Upper lobe of right lung (tissue), 1 donor: ENCODE measurements at regions not wholly inside any gene's neighbourhood (a gene's known extent, or its start where the extent isn't known, plus 50 kb on each side); places are given as distances from the start of the nearest gene placed in this dataset.

Experiments
- ATAC-seq: fragments of 200-7000 bp; cut with Tn5 transposase; one replicate; pipeline ENCODE4 v1.9.1; 2020; ENCODE audit warnings: mild to moderate bottlenecking, moderate library complexity
- DNase-seq: peaks from one replicate; pipeline ENCODE4 v3.0.0-alpha.2; 2020
- H3K27ac ChIP-seq: fragments of 200-600 bp; one replicate; pipeline ENCODE4 v1.8.0; 2022
- H3K27me3 ChIP-seq: fragments of 200-600 bp; one replicate; pipeline ENCODE4 v1.8.0; 2022; ENCODE audit warnings: mild to moderate bottlenecking
- H3K36me3 ChIP-seq: fragments of 200-600 bp; one replicate; pipeline ENCODE4 v1.8.0; 2022
- H3K4me1 ChIP-seq: fragments of 200-600 bp; one replicate; pipeline ENCODE4 v1.8.0; 2022
- H3K4me3 ChIP-seq: fragments of 200-600 bp; one replicate; pipeline ENCODE4 v1.8.0; 2022; ENCODE audit warnings: mild to moderate bottlenecking
- H3K9me3 ChIP-seq: fragments of 200-600 bp; one replicate; pipeline ENCODE4 v1.8.0; 2022
- CTCF ChIP-seq: fragments of 200-600 bp; IDR thresholded peaks from one replicate; pipeline ENCODE4 v1.8.0; 2022; ENCODE audit warnings: antibody characterized with exemption
- intact Hi-C: fragments of 100-400 bp; cut with DNase I; formaldehyde crosslinking; loops from one replicate; pipeline ENCODE4 v1.11.0; 2022
- donor health status: DM: no; HTN: yes; CAD: no; lungs with severe emphysema.

- peaks cover 4% of the 10 kb centered on the region for H3K9me3 ChIP-seq
- no peaks in the 10 kb centered on the region for H3K36me3 ChIP-seq
- ATAC-seq (no peak), DNase-seq (no peak)
- H3K27ac ChIP-seq = no peak overlapping the region
- no peaks in the 10 kb centered on the region for H3K4me1 ChIP-seq
- no peaks in the 10 kb centered on the region for H3K27me3 ChIP-seq
- no peak for TF ChIP-seq CTCF
- intact Hi-C loops = no loop called here
- no peak overlapping the region for H3K4me3 ChIP-seq
Measured at GRCh38 chr6:145161501-145161900, 573.8 kb downstream of the EPM2A start.

GRCh38 chr6:145169726-145170224, 565.5 kb downstream of the EPM2A start:
- H3K27ac ChIP-seq = no peak overlapping the region
- H3K9me3 ChIP-seq = no peaks in the 10 kb centered on the region
- H3K4me1 ChIP-seq = no peaks in the 10 kb centered on the region
- ATAC-seq (no peak), DNase-seq (no peak)
- intact Hi-C loops = no loop called here
- H3K27me3 ChIP-seq = no peaks in the 10 kb centered on the region
- TF ChIP-seq CTCF = no peak
- H3K36me3 ChIP-seq = no peaks in the 10 kb centered on the region
- H3K4me3 ChIP-seq = no peak overlapping the region

- TF ChIP-seq CTCF = no peak
- Histone ChIP-seq H3K9me3 (peaks cover 10% of the 10 kb centered on the region), H3K27me3 (no peaks in the 10 kb centered on the region), H3K4me3 (no peak overlapping the region), H3K36me3 (no peaks in the 10 kb centered on the region), H3K27ac (no peak overlapping the region), H3K4me1 (no peaks in the 10 kb centered on the region)
- intact Hi-C loops = no loop called here
- ATAC-seq (no peak), DNase-seq (no peak)
Measured at GRCh38 chr6:145175470-145175869, 559.9 kb downstream of the EPM2A start.

GRCh38 chr6:145178391-145178790, 556.9 kb downstream of the EPM2A start:
- ATAC-seq (no peak), DNase-seq (no peak)
- TF ChIP-seq CTCF = no peak
- Histone ChIP-seq H3K27ac (no peak overlapping the region), H3K27me3 (no peaks in the 10 kb centered on the region), H3K4me1 (no peaks in the 10 kb centered on the region), H3K4me3 (no peak overlapping the region), H3K9me3 (peaks cover 10% of the 10 kb centered on the region), H3K36me3 (no peaks in the 10 kb centered on the region)
- intact Hi-C loops = no loop called here

- H3K27ac ChIP-seq = no peak overlapping the region
- no peak overlapping the region for H3K4me3 ChIP-seq
- no peaks in the 10 kb centered on the region for H3K36me3 ChIP-seq
- ATAC-seq (no peak), DNase-seq (no peak)
- no peak for TF ChIP-seq CTCF
- no peaks in the 10 kb centered on the region for H3K4me1 ChIP-seq
- H3K27me3 ChIP-seq = no peaks in the 10 kb centered on the region
- intact Hi-C loops = no loop called here
- H3K9me3 ChIP-seq = no peaks in the 10 kb centered on the region
Measured at GRCh38 chr6:145187491-145188206, 547.7 kb downstream of the EPM2A start.
